ENCODE measurements at regions not wholly inside any gene's neighbourhood (a gene's known extent, or its start where the extent isn't known, plus 50 kb on each side); places are given as distances from the start of the nearest gene placed in this dataset.
"Not testable (repeated sequence)": the region's sequence is repeated elsewhere in the genome, so short reads cannot be mapped to it uniquely, and the experiment has no call there.

DNA sequence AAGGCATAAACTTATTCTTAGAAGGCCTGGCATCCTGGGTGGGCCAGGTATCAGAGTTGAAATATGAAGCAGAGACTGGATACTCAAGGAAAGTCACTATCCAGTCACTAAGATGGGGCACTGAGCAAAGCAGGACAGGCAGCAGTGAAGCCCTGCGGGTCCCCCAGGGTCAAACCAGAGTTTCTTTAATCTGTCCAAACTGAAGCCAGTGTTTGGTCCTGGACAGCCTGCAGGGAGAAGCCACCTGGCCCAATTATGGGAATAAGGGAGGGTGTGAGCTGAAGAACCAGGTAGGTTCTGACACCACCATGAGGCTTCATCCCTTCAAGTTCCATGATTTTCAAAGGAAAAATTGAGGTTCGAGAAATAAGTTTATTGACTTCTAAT, 109.7 kb upstream of the FOXN2 start:
- intact Hi-C loops (cut with DNase I): no loop called here
- WGBS, 2 donors: 85 to 88% methylated on average over 2 of the region's 2 CpGs
- no peaks in the 10 kb centered on the region for H3K27me3 ChIP-seq
- no peak for DNase-seq
- peak overlapping the region in 1 of 4 donors; percentile 5 for H3K27ac ChIP-seq
- TF ChIP-seq EP300 (IDR thresholded peaks at IDR 0.05) (no peak), POLR2A (IDR thresholded peaks at IDR 0.05) (no peak), POLR2AphosphoS5 (IDR thresholded peaks at IDR 0.05) (no peak)
- TF ChIP-seq, protein P1, sequence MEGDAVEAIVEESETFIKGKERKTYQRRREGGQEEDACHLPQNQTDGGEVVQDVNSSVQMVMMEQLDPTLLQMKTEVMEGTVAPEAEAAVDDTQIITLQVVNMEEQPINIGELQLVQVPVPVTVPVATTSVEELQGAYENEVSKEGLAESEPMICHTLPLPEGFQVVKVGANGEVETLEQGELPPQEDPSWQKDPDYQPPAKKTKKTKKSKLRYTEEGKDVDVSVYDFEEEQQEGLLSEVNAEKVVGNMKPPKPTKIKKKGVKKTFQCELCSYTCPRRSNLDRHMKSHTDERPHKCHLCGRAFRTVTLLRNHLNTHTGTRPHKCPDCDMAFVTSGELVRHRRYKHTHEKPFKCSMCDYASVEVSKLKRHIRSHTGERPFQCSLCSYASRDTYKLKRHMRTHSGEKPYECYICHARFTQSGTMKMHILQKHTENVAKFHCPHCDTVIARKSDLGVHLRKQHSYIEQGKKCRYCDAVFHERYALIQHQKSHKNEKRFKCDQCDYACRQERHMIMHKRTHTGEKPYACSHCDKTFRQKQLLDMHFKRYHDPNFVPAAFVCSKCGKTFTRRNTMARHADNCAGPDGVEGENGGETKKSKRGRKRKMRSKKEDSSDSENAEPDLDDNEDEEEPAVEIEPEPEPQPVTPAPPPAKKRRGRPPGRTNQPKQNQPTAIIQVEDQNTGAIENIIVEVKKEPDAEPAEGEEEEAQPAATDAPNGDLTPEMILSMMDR (IDR thresholded peaks at IDR 0.05): no peak
- no peak overlapping the region for H3K4me3 ChIP-seq
- no peaks in the 10 kb centered on the region for H3K9me3 ChIP-seq
- no peaks in the 10 kb centered on the region for H3K36me3 ChIP-seq
- peaks cover 0 to 9% (median 1%) of the 10 kb centered on the region in 4 donors for H3K4me1 ChIP-seq

DNA sequence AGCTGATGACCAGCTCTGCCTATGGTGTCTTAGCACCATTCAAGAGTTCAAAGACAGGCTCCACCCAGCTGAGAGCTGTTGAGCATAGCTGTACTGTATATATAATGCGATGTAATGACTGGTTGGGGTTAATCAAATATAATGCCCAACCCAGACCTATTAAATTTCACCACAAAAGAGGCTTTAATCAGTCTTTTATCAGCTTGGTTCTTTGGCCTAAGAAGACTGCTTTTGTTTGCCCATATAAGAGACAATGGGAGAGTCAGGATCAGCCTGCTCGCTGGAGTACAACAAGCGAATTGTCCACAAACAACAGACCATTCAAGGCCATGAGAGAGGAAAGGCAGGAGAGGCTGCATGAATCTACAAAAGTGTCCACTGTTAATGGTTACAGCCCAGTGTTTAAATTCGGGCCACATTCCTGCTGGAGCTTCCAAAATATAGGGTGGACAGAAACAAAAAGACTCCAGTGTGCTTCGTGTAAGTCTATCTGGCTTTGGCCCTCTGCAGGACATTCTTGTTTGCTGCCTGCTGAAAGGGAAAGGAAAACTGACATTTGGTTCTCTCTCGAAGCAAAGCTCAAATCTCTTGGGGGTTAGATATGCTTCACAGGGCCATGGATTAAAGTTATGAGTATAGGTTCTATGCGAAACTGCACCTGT, 109.2 kb upstream of the FOXN2 start:
- peaks cover 0 to 9% (median 1%) of the 10 kb centered on the region in 4 donors for H3K4me1 ChIP-seq
- H3K27ac ChIP-seq: peak overlapping the region; percentile 5 to 52 (median 26)
- no peak overlapping the region for H3K4me3 ChIP-seq

DNA sequence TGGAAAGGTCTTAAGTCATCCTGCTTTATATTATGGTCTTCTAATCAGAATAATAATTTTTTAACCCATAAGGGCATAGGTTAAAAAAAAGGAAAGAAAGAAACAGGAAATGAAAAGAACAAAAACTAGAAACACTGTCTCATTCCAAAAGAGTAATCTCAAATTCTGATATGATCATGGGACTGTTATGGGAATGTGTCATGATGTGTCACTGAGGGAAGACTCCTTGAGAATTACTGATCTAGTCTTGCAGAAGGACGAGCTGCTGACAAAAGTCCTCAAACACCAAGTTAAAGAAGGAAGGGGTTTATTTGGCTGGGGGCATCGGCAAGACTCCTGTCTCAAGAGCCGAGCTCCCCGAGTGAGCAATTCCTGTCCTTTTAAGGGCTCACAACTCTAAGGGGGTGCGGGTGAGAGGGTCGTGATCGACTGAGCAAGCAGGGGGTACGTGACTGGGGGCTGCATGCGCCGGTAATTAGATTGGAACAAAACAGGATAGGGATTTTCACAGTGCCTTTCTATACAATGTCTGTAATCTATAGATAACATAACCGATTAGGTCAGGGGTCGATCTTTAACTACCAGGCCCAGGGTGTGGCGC, 108.3 kb upstream of the FOXN2 start:
- H3K36me3 ChIP-seq; H3K4me3 ChIP-seq; H3K9me3 ChIP-seq; intact Hi-C loops (cut with DNase I); DNase-seq; H3K27me3 ChIP-seq; H3K4me1 ChIP-seq: not testable (repeated sequence)
- H3K27ac ChIP-seq: peak overlapping the region in 2 of 4 donors; percentile 28 to 52
- WGBS, 2 donors: 94 to 95% methylated on average over 12 of the region's 13 CpGs

More for the DNA sequence above, 109.2 kb upstream of the FOXN2 start:
- no peaks in the 10 kb centered on the region for H3K9me3 ChIP-seq
- TF ChIP-seq EP300 (IDR thresholded peaks at IDR 0.05) (no peak), POLR2A (IDR thresholded peaks at IDR 0.05) (no peak), POLR2AphosphoS5 (IDR thresholded peaks at IDR 0.05) (no peak)
- TF ChIP-seq, protein P1 (IDR thresholded peaks at IDR 0.05): no peak
- WGBS, 2 donors: 54 to 70% methylated on average over 7 of the region's 7 CpGs
- DNase-seq: no peak
- H3K36me3 ChIP-seq: no peaks in the 10 kb centered on the region
- intact Hi-C loops (cut with DNase I): no loop called here
- H3K27me3 ChIP-seq: no peaks in the 10 kb centered on the region

DNA sequence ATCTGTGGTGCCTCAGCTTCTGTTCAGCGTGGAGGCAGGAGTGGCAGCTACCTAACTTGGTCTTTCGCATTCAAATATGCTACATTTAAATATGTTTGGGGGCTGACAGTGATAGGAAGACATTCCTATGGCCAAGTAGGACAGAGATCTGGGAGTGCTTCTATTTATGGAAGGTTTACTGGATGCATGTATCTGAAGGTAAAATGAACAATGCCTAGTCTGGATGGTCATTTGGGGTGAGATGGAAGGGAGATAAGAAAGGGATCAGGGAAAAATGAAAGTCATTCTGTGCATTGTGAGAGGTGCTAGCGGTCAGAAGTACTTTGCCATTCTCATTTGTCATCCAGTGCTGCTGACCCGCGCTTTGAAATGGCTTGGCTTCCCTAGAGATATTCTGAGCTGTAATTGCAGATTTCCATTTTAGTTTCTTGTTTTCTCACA, 107.3 kb upstream of the FOXN2 start:
- Histone ChIP-seq H3K36me3 (no peaks in the 10 kb centered on the region), H3K27ac (no peak overlapping the region), H3K4me3 (no peak overlapping the region), H3K4me1 (peaks cover 0 to 9% (median 1%) of the 10 kb centered on the region in 4 donors), H3K9me3 (no peaks in the 10 kb centered on the region), H3K27me3 (no peaks in the 10 kb centered on the region)
- TF ChIP-seq EP300 (IDR thresholded peaks at IDR 0.05) (no peak), POLR2AphosphoS5 (IDR thresholded peaks at IDR 0.05) (no peak), POLR2A (IDR thresholded peaks at IDR 0.05) (no peak)
- TF ChIP-seq, protein P1 (IDR thresholded peaks at IDR 0.05): no peak
- WGBS, 2 donors: 81 to 95% methylated on average over 5 of the region's 5 CpGs
- intact Hi-C loops (cut with DNase I): no loop called here
- no peak for DNase-seq

DNA sequence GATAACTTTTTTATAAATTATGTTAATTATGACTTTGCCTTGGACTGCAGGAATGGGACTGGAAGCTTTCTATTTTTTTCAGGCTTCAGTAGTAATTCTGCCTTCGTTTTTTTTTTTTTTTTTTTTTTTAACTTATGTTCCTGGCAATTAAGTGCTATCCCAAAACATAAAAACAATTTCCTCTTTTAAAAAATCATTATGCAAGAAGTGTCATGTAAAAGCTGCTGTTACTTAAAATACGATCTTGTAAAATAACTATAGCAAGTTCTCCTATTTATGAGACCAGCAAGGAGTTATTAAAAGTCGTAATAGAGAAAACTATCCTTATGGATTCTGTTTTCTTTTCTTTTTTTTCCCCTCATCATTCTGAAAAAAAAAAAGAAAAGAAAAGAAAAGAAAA, 106.6 kb upstream of the FOXN2 start:
- H3K36me3 ChIP-seq: no peaks in the 10 kb centered on the region
- no peak for TF ChIP-seq POLR2A (IDR thresholded peaks at IDR 0.05)
- TF ChIP-seq POLR2AphosphoS5 (IDR thresholded peaks at IDR 0.05): no peak
- TF ChIP-seq EP300 (IDR thresholded peaks at IDR 0.05): no peak
- TF ChIP-seq, protein P1 (IDR thresholded peaks at IDR 0.05): no peak
- intact Hi-C loops (cut with DNase I): no loop called here
- H3K27me3 ChIP-seq: no peaks in the 10 kb centered on the region
- no peak overlapping the region for H3K4me3 ChIP-seq
- no peak overlapping the region for H3K27ac ChIP-seq
- 64 to 67% methylated on average over 3 of the region's 3 CpGs for WGBS, 2 donors
- no peak for DNase-seq
- H3K9me3 ChIP-seq: no peaks in the 10 kb centered on the region
- H3K4me1 ChIP-seq: peaks cover 0 to 9% (median 1%) of the 10 kb centered on the region in 4 donors

Measured in sigmoid colon (tissue), 6 donors.